Mucosa of rectum (tissue), 2 donors: ENCODE measurements at regions not wholly inside any gene's neighbourhood (a gene's known extent, or its start where the extent isn't known, plus 50 kb on each side); places are given as distances from the start of the nearest gene placed in this dataset.
"Not testable (repeated sequence)": the region's sequence is repeated elsewhere in the genome, so short reads cannot be mapped to it uniquely, and the experiment has no call there.

ENCODE experiments used
- H3K27ac ChIP-seq, 2 donors: one replicate each; pipeline ENCODE4 v1.7.0; 2013; ENCODE audit warnings: inconsistent platforms in 2 of 2, low read depth in 2 of 2, low read length in 2 of 2
- H3K27me3 ChIP-seq, 2 donors: one replicate each; pipeline ENCODE4 v1.7.0; 2013; ENCODE audit warnings: low read length in 2 of 2; ENCODE audit not compliant: control insufficient read depth in 2 of 2, insufficient read depth in 2 of 2
- H3K36me3 ChIP-seq, 2 donors: one replicate each; pipeline ENCODE4 v1.7.0; 2013; ENCODE audit warnings: low read length in 2 of 2; ENCODE audit not compliant: control insufficient read depth in 2 of 2, insufficient read depth in 2 of 2
- H3K4me1 ChIP-seq, 2 donors: one replicate each; pipeline ENCODE4 v1.7.0; 2013; ENCODE audit warnings: low read length in 2 of 2, mild to moderate bottlenecking in 1 of 2; ENCODE audit not compliant: control insufficient read depth in 2 of 2, insufficient read depth in 2 of 2
- H3K4me3 ChIP-seq, 2 donors: one replicate each; pipeline ENCODE4 v1.7.0; 2013; ENCODE audit warnings: low read length in 2 of 2
- H3K9ac ChIP-seq, 2 donors: one replicate each; pipeline ENCODE4 v1.7.0; 2013; ENCODE audit warnings: low read length in 2 of 2, low read depth in 1 of 2, mild to moderate bottlenecking in 1 of 2
- H3K9me3 ChIP-seq, 2 donors: one replicate each; pipeline ENCODE4 v1.7.0; 2013; ENCODE audit warnings: low read length in 2 of 2; ENCODE audit not compliant: control insufficient read depth in 2 of 2
- donor health status: healthy.
- donor health status: Normal muscosa, but diverticular disease.

DNA sequence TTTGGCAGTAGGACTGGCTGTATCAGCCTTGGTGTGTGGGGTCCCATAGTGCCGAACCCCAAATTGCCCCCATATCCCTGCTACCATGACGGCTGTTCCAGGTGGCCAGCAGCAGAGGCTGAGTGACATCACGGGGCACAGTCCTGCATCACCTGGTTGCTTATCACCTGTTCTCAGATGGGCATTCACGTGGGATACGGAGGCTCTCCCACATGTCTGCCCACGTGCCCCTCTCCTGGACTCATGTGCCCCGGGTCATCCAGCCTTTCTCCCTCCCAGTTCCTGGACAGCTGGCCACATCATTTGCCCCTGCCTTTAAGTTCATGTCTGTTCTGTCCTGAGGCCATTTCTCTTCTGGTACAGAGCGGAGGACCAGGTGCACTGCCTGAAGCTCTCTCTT lies 431.0 kb upstream of the B3GAT1 start:
- Histone ChIP-seq H3K9me3 (no peaks in the 10 kb centered on the region), H3K9ac (no peak overlapping the region), H3K4me3 (no peak overlapping the region)

DNA sequence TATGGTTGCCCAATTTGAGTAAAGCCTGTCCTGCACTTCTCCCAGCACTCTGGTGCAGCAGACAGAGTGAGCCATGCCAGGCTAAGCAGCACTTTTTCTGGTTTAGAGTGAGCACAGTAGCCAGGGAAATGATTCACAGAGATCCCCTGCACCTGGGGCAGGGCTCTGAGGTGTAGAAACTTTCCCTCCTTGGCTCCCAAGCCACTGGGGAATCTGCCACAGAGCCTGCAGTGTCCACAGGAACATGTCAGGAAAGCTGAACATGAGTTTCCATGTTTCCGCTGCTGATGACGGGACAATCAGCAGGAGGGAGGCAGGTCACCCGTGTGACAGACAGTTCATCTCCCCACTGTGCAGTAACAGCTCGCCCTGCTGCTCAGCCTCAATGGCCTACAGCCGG lies 429.9 kb upstream of the B3GAT1 start:
- Histone ChIP-seq H3K4me3 (no peak overlapping the region), H3K27me3 (peaks cover 0 to 2% of the 10 kb centered on the region in 2 donors), H3K36me3 (no peaks in the 10 kb centered on the region), H3K27ac (no peak overlapping the region), H3K9ac (no peak overlapping the region), H3K4me1 (no peaks in the 10 kb centered on the region), H3K9me3 (no peaks in the 10 kb centered on the region)

More for the DNA sequence above, 431.0 kb upstream of the B3GAT1 start:
- no peaks in the 10 kb centered on the region for H3K36me3 ChIP-seq
- no peak overlapping the region for H3K27ac ChIP-seq
- H3K27me3 ChIP-seq = peaks cover 0 to 2% of the 10 kb centered on the region in 2 donors
- H3K4me1 ChIP-seq = no peaks in the 10 kb centered on the region

DNA sequence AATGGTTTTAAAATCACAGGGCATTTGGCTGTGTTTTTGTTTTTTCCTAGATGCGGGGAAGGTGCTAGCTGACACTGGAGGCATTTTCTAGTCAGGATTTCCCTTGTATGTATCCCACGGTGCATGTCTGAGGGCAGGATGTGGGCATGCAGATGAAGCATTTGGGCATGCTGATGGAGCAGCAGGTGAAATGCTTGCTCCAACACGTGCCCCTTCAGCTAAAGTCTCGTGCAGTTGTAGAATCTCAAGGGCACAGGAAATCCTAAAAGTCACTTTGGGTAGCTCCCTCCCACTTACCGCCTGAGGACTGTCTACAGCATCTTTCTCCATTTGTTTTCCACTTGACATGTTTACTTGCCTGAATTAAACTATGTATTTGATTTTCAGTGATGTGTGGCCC lies 429.4 kb upstream of the B3GAT1 start:
- Histone ChIP-seq H3K4me1 (no peaks in the 10 kb centered on the region), H3K9me3 (no peaks in the 10 kb centered on the region), H3K36me3 (no peaks in the 10 kb centered on the region), H3K27ac (no peak overlapping the region), H3K9ac (no peak overlapping the region), H3K4me3 (no peak overlapping the region), H3K27me3 (peaks cover 0 to 2% of the 10 kb centered on the region in 2 donors)

DNA sequence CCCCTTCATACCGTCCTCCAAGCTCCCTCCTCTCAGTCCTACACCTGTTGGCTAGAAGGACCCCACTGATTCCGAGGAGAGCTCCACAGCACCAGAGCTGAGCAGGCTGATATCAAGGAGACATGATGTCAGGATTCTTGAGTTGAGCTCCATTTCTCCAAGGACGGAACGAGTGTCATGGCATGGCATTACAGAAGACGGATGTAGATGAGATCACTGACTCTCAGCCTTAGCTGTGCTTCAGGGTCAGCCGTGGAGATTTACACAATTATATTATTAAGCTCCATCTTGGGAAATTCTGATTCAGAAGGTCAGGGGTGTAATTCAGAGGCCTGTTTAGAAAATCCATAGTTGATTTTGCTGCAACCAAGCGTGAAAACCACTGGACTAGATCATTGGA lies 428.9 kb upstream of the B3GAT1 start:
- no peaks in the 10 kb centered on the region for H3K9me3 ChIP-seq
- no peak overlapping the region for H3K4me3 ChIP-seq
- H3K27ac ChIP-seq = no peak overlapping the region
- H3K4me1 ChIP-seq = no peaks in the 10 kb centered on the region
- H3K36me3 ChIP-seq = no peaks in the 10 kb centered on the region
- peaks cover 0 to 2% of the 10 kb centered on the region in 2 donors for H3K27me3 ChIP-seq
- no peak overlapping the region for H3K9ac ChIP-seq

DNA sequence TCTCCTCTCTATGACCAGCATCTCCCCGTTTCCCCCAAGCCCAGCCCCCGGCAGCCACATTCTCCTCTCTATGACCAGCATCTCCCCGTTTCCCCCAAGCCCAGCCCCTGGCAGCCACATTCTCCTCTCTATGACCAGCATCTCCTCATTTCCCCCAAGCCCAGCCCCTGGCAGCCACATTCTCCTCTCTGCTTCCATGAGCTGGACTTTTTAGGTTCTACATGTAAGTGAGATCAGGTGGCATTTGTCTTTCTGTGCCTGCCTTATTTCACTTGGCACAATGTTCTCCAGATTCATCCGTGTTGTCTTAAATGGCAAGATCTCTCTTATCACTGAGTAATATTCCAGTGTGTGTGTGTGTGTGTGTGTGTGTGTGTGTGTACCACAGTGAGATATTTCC lies 428.1 kb upstream of the B3GAT1 start:
- H3K9ac ChIP-seq, H3K9me3 ChIP-seq: not testable (repeated sequence)

DNA sequence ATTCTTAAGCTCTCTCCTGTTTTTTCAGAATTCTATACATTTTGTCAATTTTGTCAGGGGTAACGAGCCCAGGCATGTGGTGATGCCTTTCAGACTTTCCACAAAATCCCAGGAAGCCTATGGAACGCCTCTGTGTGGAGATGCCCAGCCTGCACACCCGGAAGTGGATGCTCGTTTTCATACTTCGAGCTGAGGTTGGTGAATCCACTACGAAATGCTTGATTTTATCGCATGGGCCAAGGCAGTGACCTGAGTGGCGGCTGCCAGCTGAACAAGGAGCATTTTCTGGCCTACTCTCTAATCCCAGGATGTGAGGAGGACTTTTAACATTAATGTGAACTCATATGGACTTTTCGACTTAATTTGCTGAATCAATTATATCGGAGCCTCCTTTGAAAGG lies 426.7 kb upstream of the B3GAT1 start:
- H3K27me3 ChIP-seq = peaks cover 0 to 2% of the 10 kb centered on the region in 2 donors
- no peaks in the 10 kb centered on the region for H3K36me3 ChIP-seq
- H3K9me3 ChIP-seq = no peaks in the 10 kb centered on the region
- H3K27ac ChIP-seq = no peak overlapping the region
- no peaks in the 10 kb centered on the region for H3K4me1 ChIP-seq
- H3K9ac ChIP-seq = no peak overlapping the region
- H3K4me3 ChIP-seq = no peak overlapping the region

More for the DNA sequence above, 428.1 kb upstream of the B3GAT1 start:
- not testable (repeated sequence) for H3K27me3 ChIP-seq, H3K36me3 ChIP-seq, H3K27ac ChIP-seq, H3K4me1 ChIP-seq, H3K4me3 ChIP-seq

DNA sequence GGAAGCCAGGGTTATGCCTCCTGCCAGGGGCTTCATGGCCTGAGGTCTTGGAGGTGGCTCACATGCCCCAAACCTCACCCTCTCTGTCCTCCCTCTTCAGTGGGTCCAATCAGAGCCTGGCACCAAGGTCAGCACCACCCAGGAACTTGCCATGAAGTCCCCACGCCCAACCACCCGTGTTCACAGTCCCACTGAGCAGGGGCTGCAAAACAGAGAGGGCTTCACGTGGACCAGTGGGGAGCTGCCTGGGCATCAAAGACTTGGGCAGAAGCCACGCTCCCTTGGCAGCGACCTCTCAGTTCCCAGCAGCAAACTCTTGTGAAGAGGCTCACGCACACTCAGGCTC lies 425.8 kb upstream of the B3GAT1 start:
- H3K9ac ChIP-seq = no peak overlapping the region
- H3K36me3 ChIP-seq = no peaks in the 10 kb centered on the region
- no peaks in the 10 kb centered on the region for H3K9me3 ChIP-seq
- no peak overlapping the region for H3K27ac ChIP-seq
- H3K4me1 ChIP-seq = no peaks in the 10 kb centered on the region
- H3K27me3 ChIP-seq = no peaks in the 10 kb centered on the region
- H3K4me3 ChIP-seq = no peak overlapping the region

DNA sequence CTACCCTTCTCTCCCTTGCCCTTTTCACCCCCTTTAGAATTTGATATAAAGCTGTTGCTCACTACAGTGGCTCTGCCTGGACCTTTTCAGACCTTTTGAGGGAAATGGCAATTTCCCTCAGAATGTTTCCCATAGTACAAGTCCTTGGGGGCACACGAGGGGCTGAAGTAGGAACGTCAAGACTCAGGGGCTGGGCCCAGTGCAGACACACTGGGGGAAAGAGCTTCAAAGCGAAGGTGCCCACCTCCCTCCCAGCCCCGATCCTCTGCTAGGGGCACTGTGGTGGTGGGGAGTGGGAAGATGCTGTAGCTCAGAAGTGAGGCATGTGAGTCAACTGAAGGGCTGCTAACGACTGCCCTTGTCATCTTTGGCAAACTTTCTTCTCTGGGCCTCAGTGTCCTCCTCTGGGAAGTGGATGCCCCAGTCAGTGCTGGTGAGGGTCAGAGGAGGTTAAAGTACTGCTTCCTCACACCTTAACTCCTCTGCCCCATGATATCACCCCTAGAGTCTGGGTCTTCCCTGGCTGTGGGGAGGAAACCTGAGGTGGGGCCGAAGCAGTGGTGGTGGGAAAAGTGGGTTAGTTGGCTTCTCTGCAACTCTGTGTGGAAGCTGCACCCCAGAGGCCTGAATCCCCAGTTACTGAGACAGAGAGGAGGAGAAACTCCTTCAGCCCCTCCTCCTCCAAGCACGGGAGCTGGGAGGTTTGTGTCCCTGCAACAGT lies 425.3 kb upstream of the B3GAT1 start:
- no peaks in the 10 kb centered on the region for H3K4me1 ChIP-seq

DNA sequence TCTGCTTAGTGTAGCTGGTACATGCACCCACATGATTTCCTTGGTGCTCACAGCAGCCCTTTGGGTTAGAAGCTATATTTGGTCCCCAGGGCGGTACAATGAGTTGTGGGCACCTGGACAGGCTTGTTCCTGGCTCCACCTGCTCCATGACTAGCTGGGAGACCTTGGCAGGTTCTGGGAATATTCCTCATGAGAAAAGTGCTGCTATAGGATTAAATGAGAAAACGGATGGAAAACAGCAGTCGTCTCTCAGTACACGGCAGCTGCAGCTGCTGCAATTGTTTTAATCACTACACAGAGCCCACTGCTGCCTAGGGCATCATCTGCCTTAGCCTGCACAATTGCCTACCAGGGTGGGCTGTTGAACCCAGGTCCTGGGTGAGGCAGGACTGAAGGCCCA lies 424.5 kb upstream of the B3GAT1 start:
- Histone ChIP-seq H3K27ac (no peak overlapping the region), H3K4me1 (no peaks in the 10 kb centered on the region), H3K4me3 (no peak overlapping the region), H3K36me3 (no peaks in the 10 kb centered on the region), H3K9me3 (no peaks in the 10 kb centered on the region), H3K27me3 (no peaks in the 10 kb centered on the region), H3K9ac (no peak overlapping the region)

More for the DNA sequence above, 425.3 kb upstream of the B3GAT1 start:
- no peaks in the 10 kb centered on the region for H3K36me3 ChIP-seq
- H3K9me3 ChIP-seq = no peaks in the 10 kb centered on the region
- no peaks in the 10 kb centered on the region for H3K27me3 ChIP-seq
- no peak overlapping the region for H3K4me3 ChIP-seq
- H3K9ac ChIP-seq = no peak overlapping the region
- H3K27ac ChIP-seq = no peak overlapping the region

DNA sequence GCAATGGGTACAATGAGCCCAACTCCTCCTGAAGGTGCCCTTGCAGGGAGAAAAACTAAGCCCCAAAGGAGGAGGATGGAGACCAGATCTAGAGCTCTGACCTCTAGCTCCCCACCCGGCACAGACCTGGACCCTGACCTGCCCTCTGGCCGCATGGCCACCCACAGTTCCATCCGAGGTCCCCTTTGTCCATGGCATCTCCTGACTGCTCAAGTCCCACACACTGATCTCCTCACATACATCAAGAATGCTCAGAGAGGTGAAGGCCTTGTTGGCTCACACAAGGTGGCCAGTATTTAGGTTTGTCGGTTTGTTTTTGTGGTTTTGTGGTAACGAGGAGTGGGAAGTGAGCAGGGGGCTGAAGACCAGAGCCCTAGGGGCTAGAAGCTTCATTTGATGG lies 423.5 kb upstream of the B3GAT1 start:
- no peaks in the 10 kb centered on the region for H3K9me3 ChIP-seq
- H3K9ac ChIP-seq = no peak overlapping the region
- no peaks in the 10 kb centered on the region for H3K27me3 ChIP-seq
- no peaks in the 10 kb centered on the region for H3K4me1 ChIP-seq
- no peak overlapping the region for H3K4me3 ChIP-seq
- H3K36me3 ChIP-seq = no peaks in the 10 kb centered on the region
- no peak overlapping the region for H3K27ac ChIP-seq

DNA sequence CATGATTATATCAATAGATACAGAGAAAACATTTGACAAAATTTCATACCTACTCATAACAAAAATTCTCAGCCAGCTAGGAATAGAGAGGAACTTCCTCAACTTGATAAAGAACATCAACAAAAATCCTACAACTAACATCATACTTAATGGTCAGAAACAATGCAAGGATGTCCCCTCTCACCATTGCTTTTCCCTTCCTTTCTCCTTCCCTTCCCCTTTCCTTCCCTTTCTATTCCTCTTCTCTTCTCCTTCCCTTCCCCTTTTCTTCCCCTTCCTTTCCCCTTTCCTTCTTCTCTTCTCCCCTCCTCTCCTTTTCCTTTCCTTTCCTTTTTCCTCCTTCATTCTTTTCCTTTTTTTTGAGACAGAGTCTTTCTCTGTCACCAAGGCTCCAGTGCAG lies 418.3 kb upstream of the B3GAT1 start:
- Histone ChIP-seq H3K4me3 (no peak overlapping the region), H3K4me1 (no peaks in the 10 kb centered on the region), H3K27me3 (no peaks in the 10 kb centered on the region)

More for the DNA sequence above, 418.3 kb upstream of the B3GAT1 start:
- Histone ChIP-seq H3K36me3 (no peaks in the 10 kb centered on the region), H3K9me3 (no peaks in the 10 kb centered on the region), H3K9ac (no peak overlapping the region), H3K27ac (no peak overlapping the region)
